SK-N-MC (cell line): ENCODE measurements at regions not wholly inside any gene's neighbourhood (a gene's known extent, or its start where the extent isn't known, plus 50 kb on each side); places are given as distances from the start of the nearest gene placed in this dataset.

Experiments used
- EZH2 ChIP-seq: fragments of 200-600 bp; sonication (generic); IDR thresholded peaks from one replicate; pipeline ENCODE4 v1.6.1; 2017; ENCODE audit warnings: antibody characterized with exemption
- POLR2AphosphoS5 ChIP-seq: IDR thresholded peaks from 2 replicates; pipeline ENCODE4 v1.6.1; 2012; ENCODE audit warnings: mild to moderate bottlenecking, low read depth, low read length, borderline replicate concordance

DNA sequence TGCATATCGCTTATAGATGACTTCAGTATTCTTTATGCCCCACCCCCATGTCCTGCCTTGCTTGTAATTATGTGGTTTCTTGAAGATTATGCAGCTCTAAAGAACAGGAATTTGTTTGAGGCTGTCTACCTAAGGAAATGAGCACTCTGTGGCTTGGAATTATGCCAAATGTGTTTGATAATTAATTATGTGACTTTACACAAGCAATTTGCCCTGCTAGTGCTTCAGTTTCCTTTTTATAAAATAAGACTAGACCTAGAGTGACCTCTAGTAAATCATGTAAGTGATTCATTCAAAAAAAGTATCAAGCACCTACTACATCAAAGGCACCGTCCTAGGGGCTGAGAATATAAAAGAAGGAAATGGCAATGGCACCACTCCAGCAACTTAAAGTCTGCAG is 491.5 kb upstream of the KIRREL3 start:
- TF ChIP-seq EZH2 (no peak), POLR2AphosphoS5 (no peak; the same call in 1 of the 2 replicates)
